Retinal pigment epithelial cell (primary cell): ENCODE measurements at regions not wholly inside any gene's neighbourhood (a gene's known extent, or its start where the extent isn't known, plus 50 kb on each side); places are given as distances from the start of the nearest gene placed in this dataset.

Experiments
- DNase-seq: peaks from one replicate; pipeline ENCODE4 v3.0.0-alpha.2; 2010; ENCODE audit warnings: low read depth
- H3K4me3 ChIP-seq: 2 replicates; pipeline ENCODE4 v1.5.1; 2011; ENCODE audit warnings: mild to moderate bottlenecking, low read length, control low read depth, moderate library complexity
- CTCF ChIP-seq: conservative IDR thresholded peaks from 2 replicates; pipeline ENCODE4 v1.5.1; 2011; ENCODE audit warnings: low read depth, low read length, control low read depth, inconsistent platforms

GRCh38 chr11:128310005-128310404, 277.4 kb downstream of the ETS1 start:
- DNase-seq: no peak
- H3K4me3 ChIP-seq: no peak overlapping the region
- no peak for TF ChIP-seq CTCF

GRCh38 chr11:128308794-128309193, 278.6 kb downstream of the ETS1 start:
- H3K4me3 ChIP-seq: no peak overlapping the region
- no peak for TF ChIP-seq CTCF
- DNase-seq: no peak

- DNase-seq: no peak
- no peak overlapping the region for H3K4me3 ChIP-seq
- TF ChIP-seq CTCF: no peak
Observed at GRCh38 chr11:128305588-128305987, 281.8 kb downstream of the ETS1 start.

- H3K4me3 ChIP-seq: no peak overlapping the region
- no peak for TF ChIP-seq CTCF
- no peak for DNase-seq
Observed at GRCh38 chr11:128304666-128305485, 282.5 kb downstream of the ETS1 start.

- TF ChIP-seq CTCF: no peak
- no peak overlapping the region for H3K4me3 ChIP-seq
- DNase-seq: no peak
Observed at GRCh38 chr11:128304116-128304515, 283.2 kb downstream of the ETS1 start.

- DNase-seq: no peak
- no peak overlapping the region for H3K4me3 ChIP-seq
- no peak for TF ChIP-seq CTCF
Observed at GRCh38 chr11:128303383-128303782, 284.0 kb downstream of the ETS1 start.
